PFSK-1 (cell line): ENCODE measurements at regions not wholly inside any gene's neighbourhood (a gene's known extent, or its start where the extent isn't known, plus 50 kb on each side); places are given as distances from the start of the nearest gene placed in this dataset.

Source experiments
- FOXP2 ChIP-seq: optimal IDR thresholded peaks from 2 replicates; pipeline ENCODE3; 2011; ENCODE audit warnings: borderline replicate concordance, control low read depth, inconsistent platforms; ENCODE audit not compliant: insufficient read depth; ENCODE audit errors: extremely low read length, extremely low read depth
- POLR2AphosphoS5 ChIP-seq: IDR thresholded peaks from 2 replicates; pipeline ENCODE4 v1.6.1; 2012; ENCODE audit warnings: low read depth, mild to moderate bottlenecking, control low read depth, low read length, moderate library complexity
- REST ChIP-seq, 2 experiments: IDR thresholded peaks; 2 replicates each; pipeline versions ENCODE4 v1.6.1 to v1.8.0; 2011 to 2012; ENCODE audit warnings: low read depth in 2 of 2, low read length in 2 of 2, control low read depth in 1 of 2, inconsistent platforms in 1 of 2, mild to moderate bottlenecking in 1 of 2, moderate library complexity in 1 of 2; ENCODE audit not compliant: insufficient read depth in 1 of 2
- SIN3A ChIP-seq: IDR thresholded peaks from 2 replicates; pipeline ENCODE4 v1.6.1; 2012; ENCODE audit warnings: mild to moderate bottlenecking, low read length, moderate library complexity, borderline replicate concordance; ENCODE audit not compliant: insufficient read depth
- TAF1 ChIP-seq: IDR thresholded peaks from 2 replicates; pipeline ENCODE4 v1.6.1; 2012; ENCODE audit warnings: low read length, control low read depth, borderline replicate concordance; ENCODE audit not compliant: insufficient read depth

GRCh38 chr4:23717528-23718248, 172.2 kb downstream of the PPARGC1A start:
- TF ChIP-seq POLR2AphosphoS5 = no peak
- TF ChIP-seq SIN3A = no peak
- no peak for TF ChIP-seq REST (IDR thresholded peaks at IDR 0.05; ENCODE audit: insufficient read depth in 1 of 2, low read depth in 2 of 2, low read length in 2 of 2)
- TF ChIP-seq FOXP2 = no peak
- no peak for TF ChIP-seq TAF1

GRCh38 chr4:23710298-23710697, 179.5 kb downstream of the PPARGC1A start:
- TF ChIP-seq REST (IDR thresholded peaks at IDR 0.05; ENCODE audit: insufficient read depth in 1 of 2, low read depth in 2 of 2, low read length in 2 of 2) = no peak
- no peak for TF ChIP-seq SIN3A
- TF ChIP-seq POLR2AphosphoS5 = no peak
- no peak for TF ChIP-seq FOXP2
- TF ChIP-seq TAF1 = no peak

GRCh38 chr4:23707652-23708026, 182.2 kb downstream of the PPARGC1A start:
- TF ChIP-seq REST (IDR thresholded peaks at IDR 0.05; ENCODE audit: insufficient read depth in 1 of 2, low read depth in 2 of 2, low read length in 2 of 2) (no peak), TAF1 (no peak), POLR2AphosphoS5 (no peak)

GRCh38 chr4:23706972-23707651, 182.7 kb downstream of the PPARGC1A start:
- TF ChIP-seq POLR2AphosphoS5 (no peak), TAF1 (no peak), FOXP2 (no peak), SIN3A (no peak)

DNA sequence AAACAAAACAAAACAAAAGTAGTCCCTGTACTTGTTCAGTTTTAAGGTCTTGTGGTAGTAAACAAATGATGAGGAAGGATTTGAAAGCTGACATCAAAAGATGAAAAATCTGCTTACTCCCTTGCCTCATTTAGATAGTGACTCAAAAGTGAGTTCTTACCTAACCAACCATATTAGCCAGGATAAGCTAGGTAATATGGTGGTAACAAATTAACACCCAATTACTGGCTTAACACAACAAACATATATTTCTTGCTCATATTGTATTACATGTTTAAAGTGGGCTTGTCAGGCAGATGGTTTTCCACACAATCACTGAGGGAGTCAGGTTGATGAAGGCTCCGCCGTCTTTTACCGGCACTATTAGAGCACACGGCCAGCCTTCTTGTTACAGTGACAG, 189.7 kb downstream of the PPARGC1A start:
- no peak for TF ChIP-seq SIN3A
- TF ChIP-seq FOXP2 = no peak
- TF ChIP-seq TAF1 = no peak
- TF ChIP-seq REST (IDR thresholded peaks at IDR 0.05; ENCODE audit: insufficient read depth in 1 of 2, low read depth in 2 of 2, low read length in 2 of 2) = no peak
- no peak for TF ChIP-seq POLR2AphosphoS5
